ENCODE measurements at regions not wholly inside any gene's neighbourhood (a gene's known extent, or its start where the extent isn't known, plus 50 kb on each side); places are given as distances from the start of the nearest gene placed in this dataset.

DNA sequence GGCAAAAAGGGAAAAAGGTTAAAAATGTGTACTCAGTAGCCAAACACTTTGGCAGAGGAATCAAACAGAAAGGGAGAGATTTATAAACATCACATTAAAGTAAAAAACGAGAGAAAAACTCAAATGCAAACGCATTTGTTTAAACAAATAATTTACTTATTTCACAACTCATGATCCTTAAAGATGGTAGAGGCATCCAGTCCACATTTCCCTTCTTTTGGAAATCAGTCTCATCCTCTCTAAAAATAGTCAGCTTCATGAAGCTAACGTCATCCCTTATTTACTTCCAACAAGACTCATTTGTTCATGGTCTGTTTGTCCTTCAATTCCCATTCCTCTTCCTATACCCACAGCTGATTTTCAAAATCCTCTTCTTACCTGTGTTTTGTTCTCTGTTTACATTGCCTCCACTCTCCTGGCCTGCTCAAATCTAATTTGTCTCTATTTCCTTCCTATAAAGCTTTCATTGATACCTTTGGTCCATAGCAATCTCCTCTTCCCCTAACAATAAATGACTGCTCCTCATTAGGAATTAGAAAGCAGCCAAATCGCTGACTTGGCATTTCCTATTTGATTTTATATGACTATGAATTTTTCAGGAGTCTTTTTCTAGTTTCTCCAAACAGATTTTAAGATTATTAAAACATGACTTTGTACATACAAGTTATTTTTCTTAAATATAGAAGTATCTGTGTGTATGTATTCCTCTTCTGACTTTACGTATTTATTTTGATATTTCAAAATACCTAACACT is 805.3 kb downstream of the TLE1 start:
- no peak for FAIRE-seq

DNA sequence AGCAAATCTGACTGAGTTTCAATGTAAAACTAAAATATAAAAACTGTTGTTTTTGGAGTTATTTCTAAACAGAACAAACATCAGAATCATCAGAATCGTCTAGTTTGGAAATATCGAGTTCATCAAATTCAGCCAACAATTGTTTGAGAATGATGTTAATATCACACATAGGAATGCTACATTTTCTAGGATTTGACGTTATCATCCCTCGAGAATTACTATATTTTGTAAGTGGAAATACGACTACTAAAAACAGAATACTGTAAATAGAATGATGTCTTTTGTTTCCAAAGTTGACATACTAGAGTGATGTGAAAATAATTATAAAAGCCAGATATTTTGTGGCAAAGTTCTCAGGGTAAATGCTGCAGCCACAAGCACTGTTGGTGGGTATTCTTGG is 805.9 kb downstream of the TLE1 start:
- FAIRE-seq = no peak

DNA sequence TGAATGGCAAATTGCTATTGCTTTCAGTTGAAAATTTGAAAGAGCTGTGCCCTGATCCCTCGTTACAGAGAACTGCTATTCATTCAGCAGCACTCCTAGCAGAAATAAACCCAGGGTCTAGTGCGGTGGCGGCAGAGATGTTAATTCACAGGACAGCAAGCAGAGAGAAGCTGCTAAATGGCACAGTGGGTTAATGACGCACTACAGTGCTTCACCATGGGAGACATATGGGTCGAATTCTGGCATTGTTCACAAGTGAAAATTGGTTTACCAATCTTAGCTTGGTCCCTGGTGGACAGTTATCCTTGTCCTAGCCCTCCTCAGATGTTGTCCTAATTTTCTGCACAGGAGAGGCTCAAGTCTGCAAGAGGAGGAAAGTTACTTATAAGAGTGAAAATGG is 807.4 kb downstream of the TLE1 start:
- FAIRE-seq = no peak

DNA sequence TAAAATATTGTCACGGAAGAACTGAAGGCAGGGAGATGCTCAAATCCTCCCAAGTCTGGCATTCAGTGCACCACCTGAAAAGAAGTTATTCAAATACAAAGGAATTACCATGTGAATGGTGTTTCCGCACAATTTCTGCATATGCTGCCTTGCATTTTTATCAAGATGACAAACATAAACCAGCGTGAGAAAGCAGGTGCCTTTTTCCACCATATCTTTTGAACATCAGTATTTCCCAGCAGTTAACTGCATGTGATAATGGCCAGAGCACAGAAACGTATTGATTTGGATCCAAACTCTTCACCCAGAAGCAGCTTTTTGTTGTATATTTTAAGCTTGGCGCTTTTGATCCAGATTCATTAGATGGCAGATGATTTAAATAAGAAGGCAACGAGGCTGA is 808.0 kb downstream of the TLE1 start:
- no peak for FAIRE-seq

DNA sequence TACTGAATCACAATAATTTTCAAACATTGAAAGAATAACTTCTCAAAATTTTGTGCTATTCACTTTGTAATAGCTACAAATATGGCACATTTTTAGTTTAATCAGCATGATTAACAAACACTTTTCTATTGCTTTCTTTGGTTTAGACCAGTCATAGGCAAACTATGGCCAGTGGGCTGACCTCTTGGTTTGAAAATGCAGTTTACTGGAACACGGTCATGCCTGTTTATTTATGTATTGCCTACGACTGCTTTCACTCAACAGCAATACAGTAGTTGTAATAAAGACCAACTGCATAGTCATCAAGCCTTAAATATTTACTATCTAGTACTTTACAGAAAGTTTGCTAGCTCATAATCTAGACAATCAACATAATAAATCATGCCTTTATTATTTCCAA is 810.8 kb downstream of the TLE1 start:
- no peak for FAIRE-seq

DNA sequence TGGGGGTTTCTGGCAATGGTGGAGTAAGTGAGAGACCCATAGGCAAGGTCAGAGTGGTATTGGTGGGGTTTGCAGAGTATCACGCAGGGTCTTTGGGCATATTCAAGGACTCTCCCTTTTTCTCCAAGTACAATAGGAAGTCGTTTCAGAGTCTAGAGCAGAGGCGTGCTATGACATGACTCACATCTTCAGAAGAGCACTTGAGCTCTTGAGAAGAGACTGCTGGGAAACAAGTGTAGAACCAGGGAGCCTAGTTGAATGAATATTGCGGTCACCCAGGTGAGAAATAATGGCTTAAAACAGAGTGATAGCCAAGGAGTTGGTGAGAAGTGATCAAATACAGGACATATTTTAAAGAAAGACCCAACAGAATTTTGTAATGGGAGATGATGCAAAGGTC is 813.4 kb downstream of the TLE1 start:
- FAIRE-seq = no peak

DNA sequence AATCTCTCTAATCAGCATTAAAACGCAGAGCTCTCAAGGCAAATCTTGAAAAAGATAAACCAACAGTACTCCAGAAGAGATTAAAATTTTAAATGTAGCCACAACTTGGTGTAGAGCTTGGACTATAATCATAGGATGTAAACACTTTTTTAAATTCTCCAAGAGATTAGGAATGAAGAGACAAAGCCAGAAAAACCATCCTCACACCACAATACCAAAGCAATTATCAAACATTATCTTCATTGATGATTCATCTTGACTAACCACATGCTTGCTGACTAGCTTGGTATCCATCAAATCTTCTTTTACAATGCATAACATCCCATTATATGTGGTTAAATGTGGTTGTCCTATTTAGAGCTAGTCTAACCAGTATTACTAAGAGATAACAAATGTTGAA is 815.1 kb downstream of the TLE1 start:
- no peak for FAIRE-seq

DNA sequence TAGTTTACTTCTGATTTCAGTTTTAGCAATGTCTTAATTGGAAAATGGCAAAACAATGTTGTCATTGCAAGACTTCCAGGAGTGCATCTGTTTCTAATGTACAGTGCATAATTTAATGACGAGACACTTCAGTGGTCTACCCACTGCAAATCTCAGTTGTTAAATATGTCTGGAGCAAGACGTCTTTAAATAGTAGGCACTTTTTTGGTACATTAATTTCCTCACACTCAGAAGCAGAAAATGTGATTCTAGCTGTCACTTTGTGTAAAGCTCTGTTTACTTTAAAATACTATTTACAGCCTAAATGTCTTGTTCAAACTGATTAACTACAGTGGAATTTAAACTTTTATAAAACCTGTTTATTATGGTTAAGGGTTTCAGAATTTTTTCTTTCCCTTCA is 815.5 kb downstream of the TLE1 start:
- no peak for FAIRE-seq

DNA sequence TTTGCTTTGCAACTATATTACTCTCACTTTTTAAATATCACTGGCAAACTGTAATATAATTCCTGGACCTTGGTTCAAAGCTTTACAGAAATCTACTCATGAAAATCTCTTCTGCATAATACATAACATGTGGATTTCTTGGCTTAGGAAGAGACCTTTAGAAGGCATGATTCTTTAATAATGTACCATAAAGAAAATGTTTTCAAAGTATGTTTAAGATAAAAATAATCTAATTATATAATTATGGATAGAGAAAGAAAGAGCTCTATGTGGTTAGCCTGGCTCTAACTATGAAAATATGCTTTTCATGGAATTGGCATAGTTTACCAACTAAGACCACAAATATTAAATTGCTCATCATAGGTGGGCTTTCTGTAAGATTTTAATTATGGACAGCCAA is 817.8 kb downstream of the TLE1 start:
- FAIRE-seq = no peak

DNA sequence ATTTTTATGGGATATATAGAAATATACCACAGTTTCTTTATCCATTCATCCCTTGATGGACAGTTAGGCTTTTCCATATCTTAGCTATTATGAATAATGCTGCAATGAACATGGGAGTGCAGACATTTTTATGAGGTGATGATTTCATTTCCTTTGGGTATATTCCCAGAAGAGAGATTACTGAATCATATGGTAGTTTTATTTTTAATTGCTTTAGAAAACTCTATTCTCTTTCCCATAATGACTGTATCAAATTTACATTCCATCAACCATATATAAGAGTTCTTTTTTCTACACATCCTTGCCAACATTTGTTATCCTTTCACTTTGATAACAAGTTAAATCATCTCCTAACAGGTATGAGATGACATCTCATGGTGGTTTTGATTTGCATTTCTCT is 821.6 kb downstream of the TLE1 start:
- FAIRE-seq = no peak

DNA sequence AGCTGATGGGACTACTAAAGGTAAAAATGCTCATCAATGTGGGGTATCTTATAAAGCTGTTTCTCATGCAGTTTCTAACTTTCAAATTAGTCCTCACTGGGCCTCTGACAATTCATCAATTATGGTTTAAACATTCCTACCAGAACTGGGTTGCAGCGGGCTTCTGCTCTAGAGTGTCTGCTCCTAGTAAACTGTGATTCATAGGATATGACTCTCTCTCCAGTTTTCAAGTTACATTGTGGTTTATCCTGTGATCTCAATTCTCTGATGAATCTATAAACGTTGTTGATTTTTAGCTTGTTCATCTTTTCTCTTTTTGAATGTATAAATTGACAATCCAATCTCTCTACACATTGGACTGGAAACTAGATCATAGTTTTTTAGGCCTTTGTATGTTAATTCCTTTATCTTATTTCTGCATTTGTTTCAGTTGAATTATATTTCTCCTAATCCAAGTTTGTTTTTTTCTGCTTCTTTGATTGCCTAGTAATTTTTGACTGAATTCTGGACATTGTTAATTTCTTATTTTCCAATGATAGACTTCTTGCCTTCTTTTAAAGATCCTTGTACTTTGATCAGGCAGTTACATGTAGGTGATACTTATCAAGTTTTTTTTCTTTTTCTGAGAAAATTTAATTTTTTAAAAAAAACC is 822.6 kb downstream of the TLE1 start:
- no peak for FAIRE-seq

DNA sequence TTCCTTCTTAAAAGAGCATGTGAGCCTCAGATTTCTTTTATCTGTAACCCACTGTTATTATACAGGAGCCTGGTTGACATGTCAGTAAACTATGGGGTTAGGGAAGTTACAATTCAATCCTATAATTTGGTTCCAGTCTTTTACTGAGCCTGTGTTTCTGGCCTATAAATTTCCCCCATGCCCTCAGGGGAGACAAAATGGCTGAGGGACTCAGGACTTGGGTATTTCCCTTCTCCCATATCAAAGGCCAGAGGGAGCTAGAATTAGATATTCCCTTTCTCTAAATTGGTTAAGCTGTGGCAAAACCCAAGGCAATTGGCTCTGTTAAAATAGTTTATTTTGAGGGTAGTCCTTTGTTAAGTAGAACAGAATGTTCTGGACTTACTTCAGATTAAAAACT is 823.2 kb downstream of the TLE1 start:
- FAIRE-seq = no peak

DNA sequence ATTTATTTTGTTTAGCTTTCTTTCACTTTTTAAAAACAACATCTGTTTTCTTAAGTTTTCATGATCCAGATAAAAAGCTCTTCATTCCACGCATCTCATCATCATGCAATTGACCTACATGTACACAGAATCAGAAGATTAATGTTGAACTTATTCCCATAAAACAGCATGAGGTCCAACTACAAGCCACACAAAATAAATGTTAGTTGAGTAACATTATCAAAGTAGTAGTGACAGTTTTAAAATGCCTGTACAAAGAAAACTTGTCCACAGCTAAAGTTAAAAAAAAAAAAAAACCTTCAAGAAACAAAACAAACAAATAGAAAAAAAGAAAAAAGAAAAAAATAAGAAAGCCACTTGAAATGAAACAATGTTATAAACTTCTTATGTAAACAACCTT is 846.3 kb downstream of the TLE1 start:
- no peak for FAIRE-seq

DNA sequence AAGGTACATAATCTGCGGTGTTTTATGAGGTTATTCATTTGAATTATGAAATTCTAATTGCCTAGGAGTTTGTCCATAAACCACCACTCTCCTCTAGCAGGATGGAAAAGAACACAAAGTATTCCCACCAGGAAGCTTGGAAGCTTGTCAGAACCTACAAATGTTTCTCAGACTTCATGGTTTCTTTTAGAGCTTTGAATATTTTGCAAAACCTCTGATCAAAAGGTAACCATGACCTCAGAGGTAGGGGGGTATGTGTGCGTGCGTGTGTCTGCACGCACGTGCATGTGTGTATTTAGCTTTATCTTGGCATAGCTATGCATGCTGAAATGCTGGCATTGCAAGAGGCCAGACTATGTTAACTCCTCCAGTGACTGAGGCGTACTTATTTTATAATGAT is 847.0 kb downstream of the TLE1 start:
- FAIRE-seq = no peak

DNA sequence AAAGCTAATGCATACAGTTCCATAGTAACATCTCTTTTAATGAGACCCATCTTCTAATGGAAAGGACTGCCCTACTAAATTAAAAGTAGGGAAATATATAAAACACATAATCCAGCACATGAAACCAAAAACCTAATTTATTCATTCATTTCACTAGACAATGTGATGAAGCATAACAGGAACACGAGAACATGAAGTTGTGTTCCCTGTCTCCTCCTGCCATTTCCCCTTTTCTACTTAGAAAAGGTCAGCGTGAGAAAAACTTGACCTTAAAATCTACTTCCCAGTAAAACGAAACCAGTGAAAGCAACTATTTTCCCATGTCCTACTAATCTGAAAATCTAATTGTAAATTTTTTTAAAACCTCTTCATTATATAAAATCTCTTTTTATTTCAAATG is 847.5 kb downstream of the TLE1 start:
- FAIRE-seq = no peak

DNA sequence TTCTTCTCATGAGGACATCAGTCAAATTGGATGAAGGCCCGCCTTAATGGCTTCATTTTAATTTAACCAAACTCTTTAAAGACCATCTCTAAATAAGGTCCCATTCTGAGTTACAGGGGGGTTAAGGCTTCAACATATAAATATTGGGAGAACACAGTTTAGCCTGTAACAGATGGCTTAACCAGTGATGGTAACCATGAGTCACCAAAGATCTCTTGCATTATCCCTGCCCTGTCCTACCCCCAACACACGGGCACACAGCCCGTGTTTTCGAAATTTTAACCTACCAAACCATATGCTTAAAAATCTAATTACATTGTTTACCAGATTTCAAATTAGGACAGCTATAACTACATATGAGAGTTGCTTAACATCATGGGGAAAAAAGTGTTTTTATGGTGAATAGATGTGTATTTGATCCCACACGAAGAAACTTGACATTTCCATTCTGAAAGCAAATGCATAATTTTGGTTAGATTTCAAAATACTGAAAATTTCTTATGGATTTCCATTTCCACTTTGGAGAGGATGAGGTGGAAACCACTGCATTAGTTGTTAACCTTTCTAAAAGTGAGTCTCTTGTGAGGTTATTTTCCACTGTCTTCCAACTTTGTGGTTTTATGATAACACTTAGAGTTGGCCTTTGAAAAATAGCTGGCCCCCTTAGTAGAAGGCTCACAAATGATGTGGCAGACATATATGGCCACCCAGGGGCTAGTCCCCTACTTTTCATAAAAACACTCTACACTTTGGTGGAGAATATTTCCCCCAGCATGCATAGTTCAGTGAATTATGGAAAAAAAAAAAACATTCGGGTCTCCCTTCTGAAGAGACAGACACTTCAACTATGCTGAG is 849.3 kb downstream of the TLE1 start:
- no peak for FAIRE-seq

DNA sequence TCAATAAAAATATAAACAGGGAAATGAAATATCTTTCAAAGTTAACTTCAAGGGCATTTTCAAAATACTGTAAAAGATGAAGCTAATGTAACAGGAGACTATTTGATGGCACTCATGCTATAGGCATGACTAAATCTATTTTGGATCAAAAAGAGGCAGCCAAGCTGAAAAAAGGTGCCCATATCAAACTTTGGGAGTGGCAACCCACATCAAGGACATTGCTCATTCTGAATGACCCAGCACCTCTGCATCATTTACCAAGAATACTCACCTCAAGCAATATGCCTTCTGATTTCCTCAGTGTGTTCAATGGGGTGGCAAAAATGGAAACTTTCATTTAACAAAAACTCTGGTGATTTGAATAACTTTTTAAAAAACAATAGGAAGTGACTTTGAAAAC is 853.3 kb downstream of the TLE1 start:
- no peak for FAIRE-seq

DNA sequence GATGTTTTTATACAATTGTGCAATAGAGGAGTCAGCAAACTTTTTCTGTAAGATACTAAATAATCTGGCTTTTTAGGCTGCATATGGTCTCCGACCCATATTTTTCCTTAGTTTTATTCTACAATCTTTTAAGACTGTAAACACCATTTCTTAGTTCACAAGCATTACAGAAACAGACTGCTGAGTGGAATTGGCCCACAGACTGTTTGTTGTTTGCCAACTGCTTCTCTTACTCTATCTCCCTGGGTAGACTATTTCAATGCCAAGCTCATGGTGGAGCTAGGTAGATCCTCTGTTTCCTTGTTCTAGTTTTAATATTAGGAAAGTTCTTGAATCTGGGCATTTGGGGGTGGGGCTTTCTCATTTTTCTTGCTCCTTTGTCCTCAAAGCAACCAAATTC is 857.6 kb downstream of the TLE1 start:
- FAIRE-seq = no peak

DNA sequence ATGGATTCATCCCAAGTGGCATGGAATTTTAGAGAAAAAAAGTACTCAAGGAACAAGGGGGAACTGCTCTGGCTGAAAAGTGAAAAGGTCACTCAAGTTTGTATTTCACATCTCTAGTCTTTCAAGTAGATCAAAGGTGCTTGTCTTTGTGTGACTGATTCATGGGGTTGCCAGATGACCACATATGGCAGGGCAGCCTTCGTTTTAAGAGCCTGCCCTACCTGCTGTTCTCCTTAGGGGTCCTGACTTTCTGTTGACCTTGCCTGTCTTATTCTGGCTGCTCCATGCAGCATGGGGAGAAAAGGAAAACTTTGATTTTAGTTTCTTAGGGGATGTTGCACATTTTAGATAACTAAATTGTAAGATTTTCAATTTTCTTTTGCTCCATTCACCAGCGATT is 877.7 kb downstream of the TLE1 start:
- no peak for FAIRE-seq

DNA sequence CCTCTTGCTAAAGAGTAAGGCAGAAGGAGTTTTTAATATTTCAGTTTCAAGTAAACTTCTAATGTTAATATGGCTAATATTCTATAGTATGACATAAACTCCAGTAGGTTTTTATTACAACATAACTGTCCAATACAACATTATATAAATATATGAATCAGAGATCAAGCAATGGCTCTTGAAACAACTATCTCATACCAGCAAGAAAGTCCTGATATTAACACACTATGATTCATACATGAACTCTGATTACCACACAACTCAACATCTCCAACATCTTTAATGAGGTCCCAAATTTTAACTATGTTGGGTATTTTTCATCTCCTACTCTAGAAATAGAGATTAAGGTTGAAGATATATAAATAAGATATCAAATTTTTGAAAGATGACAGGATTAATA is 878.3 kb downstream of the TLE1 start:
- FAIRE-seq = no peak

DNA sequence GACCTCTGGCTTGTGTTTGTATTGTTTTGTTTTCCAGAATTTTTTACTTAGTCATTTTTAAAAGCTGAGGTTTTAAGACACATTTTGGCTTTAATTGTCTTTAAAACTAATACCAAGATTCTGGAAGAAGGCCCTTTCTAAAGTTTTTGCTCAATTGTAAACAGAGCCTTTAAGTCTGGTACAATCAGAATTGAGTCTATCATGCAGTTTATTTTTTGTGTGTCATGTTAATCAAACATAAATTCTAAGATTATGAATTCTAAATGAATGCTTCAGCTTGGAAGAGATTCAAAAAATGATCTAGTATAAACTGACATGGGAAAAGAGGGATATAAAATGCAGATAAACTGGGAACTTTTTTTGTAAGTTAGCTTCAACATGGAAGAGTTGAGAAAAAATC is 882.7 kb downstream of the TLE1 start:
- FAIRE-seq = no peak

DNA sequence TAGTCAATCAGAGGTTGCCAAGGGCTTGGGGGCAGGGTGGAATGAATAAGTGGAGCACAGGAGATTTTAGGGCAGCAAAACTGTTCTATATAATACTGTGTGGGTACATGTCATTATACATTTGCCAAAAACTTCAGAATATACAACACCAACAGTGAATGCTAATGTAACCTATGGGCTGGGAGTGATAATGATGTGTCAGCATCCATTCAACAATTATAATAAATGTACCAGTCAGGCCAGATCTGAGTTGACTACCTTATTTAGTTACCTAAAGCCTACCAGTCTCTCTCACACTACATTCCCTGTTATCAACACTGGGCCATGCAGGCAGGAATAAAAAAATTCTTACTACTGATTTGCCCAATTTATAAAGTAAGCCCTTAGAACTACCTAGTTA is 884.5 kb downstream of the TLE1 start:
- FAIRE-seq = no peak

DNA sequence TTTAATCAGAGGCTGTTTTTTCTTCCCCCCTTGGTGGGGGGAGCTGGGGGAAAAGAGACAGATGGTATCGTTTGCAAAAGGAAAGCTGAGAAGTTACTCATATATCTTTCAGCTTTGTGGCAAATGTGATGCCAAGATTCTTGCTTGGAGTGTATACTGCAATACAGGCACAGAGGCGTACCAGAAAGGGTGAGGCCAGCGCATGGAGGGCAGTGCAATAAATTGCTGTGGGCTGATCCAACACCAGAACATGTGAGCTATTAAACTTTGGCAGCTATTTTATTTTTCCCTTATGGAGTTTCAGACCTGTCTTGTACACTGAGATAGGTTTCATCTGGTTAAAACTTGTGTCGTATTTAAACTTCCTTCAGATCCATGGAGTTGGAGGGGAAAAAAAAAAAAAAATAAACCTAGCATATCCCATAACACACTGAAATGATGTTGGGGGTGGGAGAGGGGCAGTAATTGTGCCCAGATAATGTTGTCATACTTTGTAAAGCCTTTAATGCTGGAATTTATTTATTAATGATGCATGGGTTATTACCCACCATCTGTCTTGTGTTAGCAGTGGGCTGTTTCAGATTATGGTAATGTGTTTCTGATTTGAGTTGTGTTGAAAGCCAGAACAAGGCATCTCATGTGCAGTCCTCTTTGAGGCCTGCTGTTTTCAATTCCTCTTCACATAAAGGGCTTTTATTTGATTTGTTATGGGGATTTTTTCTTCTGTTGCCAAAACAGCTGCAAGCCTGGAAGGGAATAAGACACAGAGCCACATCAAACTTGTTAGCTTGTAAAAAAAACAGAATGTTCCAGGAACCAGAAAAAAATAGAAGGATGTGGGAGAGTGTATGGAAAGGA is 891.3 kb downstream of the TLE1 start:
- FAIRE-seq = no peak

All from A204.1 (cell line).